Stimulated activated effector memory CD8-positive, alpha-beta T cell treated with anti-CD3 and anti-CD28 coated beads, Interleukin-12 subunit alpha, Interleukin-12 subunit beta, amount 100 ng/mL, for 72 hours (primary cell): ENCODE measurements at regions not wholly inside any gene's neighbourhood (a gene's known extent, or its start where the extent isn't known, plus 50 kb on each side); places are given as distances from the start of the nearest gene placed in this dataset.
"Not testable (repeated sequence)": the region's sequence is repeated elsewhere in the genome, so short reads cannot be mapped to it uniquely, and the experiment has no call there.

Source experiments
- ATAC-seq: fragments of 150-1000 bp; cut with Tn5 transposase; 2 replicates; pipeline ENCODE4 v1.10.0; 2021
- DNase-seq, 2 donors: peaks; one replicate each; pipeline ENCODE4 v3.0.0; 2021 to 2022; ENCODE audit warnings: low spot score in 2 of 2
- H3K27ac Mint-ChIP-seq: one replicate; pipeline ENCODE4 v1.8.0; 2022; ENCODE audit warnings: mild to moderate bottlenecking, mixed read lengths
- H3K36me3 Mint-ChIP-seq: one replicate; pipeline ENCODE4 v1.8.0; 2022; ENCODE audit warnings: mild to moderate bottlenecking, mixed read lengths
- H3K4me1 Mint-ChIP-seq: one replicate; pipeline ENCODE4 v1.8.0; 2022; ENCODE audit warnings: mixed read lengths
- H3K4me3 Mint-ChIP-seq: one replicate; pipeline ENCODE4 v1.8.0; 2022; ENCODE audit warnings: mild to moderate bottlenecking, mixed read lengths
- H3K9me3 Mint-ChIP-seq: one replicate; pipeline ENCODE4 v1.8.0; 2022; ENCODE audit warnings: mixed read lengths

DNA sequence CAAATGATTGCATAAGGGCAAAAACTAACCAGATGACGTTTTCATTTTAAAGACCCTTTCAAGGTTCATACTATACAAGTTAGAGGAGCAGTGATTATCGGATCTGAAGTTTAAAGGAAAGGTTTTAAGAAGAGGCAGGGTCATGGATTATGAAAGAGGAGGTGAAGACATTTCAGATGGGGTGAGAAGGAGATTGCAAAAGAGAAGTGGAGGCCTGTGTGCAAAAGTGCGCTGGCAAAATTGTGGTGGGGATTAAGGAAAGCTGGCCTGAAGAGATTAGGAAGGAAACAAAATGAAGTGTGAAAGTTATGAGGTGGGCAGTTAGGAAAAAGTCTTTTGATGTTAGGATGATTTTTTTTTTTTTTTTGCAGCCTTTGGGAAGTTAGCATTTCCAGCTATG lies 935.7 kb upstream of the FAM98A start:
- no peak overlapping the region for H3K27ac Mint-ChIP-seq
- H3K36me3 Mint-ChIP-seq = no peaks in the 10 kb centered on the region
- DNase-seq = no peak
- H3K9me3 Mint-ChIP-seq = peaks cover 17% of the 10 kb centered on the region
- no peak for ATAC-seq
- no peaks in the 10 kb centered on the region for H3K4me1 Mint-ChIP-seq
- H3K4me3 Mint-ChIP-seq = no peak overlapping the region

DNA sequence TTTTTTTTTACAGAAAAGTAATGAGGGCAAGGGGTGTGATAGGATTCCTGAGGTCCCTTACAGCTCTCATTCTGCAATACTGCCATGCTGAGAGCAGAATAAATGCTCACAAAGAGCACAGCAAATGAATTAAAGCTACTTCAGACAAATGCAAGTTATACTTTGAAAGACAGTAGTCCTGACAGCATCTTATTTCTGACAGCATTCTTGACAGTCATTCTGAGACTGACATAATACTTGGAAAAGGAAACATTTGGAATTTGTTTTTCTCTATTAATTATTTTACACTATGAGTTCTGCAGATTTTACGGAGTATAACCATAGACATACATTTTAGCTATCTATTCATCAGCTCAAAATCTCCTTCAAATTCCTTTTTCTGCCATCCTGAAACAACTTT lies 935.2 kb upstream of the FAM98A start:
- no peaks in the 10 kb centered on the region for H3K4me1 Mint-ChIP-seq
- no peak overlapping the region for H3K4me3 Mint-ChIP-seq
- no peaks in the 10 kb centered on the region for H3K36me3 Mint-ChIP-seq
- ATAC-seq (no peak), DNase-seq (no peak)
- peaks cover 15% of the 10 kb centered on the region for H3K9me3 Mint-ChIP-seq
- H3K27ac Mint-ChIP-seq = no peak overlapping the region

DNA sequence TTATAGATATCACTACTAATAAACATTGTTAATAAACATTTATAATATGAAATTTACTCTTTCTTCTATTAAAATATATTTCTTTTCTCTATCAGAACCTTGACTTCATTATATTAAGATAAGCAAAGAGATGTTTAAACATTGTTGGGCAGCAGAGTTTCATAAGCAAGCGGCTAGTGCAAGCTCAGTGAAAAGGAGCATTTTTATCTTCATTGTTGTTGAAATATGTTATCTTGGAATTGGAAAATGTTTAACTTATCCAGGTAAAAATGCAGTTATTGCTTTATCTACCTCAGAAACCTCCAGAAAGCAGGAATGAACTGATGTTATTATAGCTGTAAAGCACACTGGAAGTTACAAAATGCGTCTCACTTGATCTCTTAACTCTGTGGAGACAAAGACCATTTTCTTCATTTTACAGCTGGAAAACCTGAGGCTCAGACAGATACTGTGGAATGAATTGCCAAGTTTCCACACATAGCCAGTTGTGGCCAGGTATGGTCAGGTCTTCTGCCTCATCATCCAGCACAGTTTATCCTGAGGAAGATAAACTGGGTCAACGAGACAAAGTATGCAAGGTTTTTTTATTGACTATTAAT lies 934.6 kb upstream of the FAM98A start:
- Mint-ChIP-seq H3K9me3 (peaks cover 10% of the 10 kb centered on the region), H3K36me3 (no peaks in the 10 kb centered on the region), H3K4me3 (no peak overlapping the region), H3K27ac (no peak overlapping the region), H3K4me1 (no peaks in the 10 kb centered on the region)
- no peak for ATAC-seq
- DNase-seq = no peak

DNA sequence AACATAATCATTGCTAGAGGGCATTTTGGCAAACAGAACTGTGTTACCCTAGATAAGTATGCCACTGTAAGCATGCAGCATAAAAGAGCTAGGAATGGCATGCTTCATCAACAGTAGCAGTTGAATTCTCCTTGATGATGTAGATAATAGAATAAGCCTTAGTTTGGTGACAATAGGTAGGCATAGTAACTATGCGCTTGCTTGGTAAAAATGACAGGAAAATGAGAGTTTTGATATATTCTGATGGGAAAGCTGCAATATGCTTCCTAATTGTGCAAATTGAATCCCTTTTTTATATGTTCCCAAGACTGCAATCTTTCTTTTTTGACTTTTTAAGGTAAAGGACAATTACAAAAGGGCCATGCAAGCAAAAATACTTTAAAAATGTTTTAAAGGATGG lies 930.9 kb upstream of the FAM98A start:
- Mint-ChIP-seq H3K4me3 (no peak overlapping the region), H3K27ac (no peak overlapping the region), H3K9me3 (peaks cover 6% of the 10 kb centered on the region), H3K4me1 (no peaks in the 10 kb centered on the region), H3K36me3 (no peaks in the 10 kb centered on the region)
- no peak for ATAC-seq
- no peak for DNase-seq

DNA sequence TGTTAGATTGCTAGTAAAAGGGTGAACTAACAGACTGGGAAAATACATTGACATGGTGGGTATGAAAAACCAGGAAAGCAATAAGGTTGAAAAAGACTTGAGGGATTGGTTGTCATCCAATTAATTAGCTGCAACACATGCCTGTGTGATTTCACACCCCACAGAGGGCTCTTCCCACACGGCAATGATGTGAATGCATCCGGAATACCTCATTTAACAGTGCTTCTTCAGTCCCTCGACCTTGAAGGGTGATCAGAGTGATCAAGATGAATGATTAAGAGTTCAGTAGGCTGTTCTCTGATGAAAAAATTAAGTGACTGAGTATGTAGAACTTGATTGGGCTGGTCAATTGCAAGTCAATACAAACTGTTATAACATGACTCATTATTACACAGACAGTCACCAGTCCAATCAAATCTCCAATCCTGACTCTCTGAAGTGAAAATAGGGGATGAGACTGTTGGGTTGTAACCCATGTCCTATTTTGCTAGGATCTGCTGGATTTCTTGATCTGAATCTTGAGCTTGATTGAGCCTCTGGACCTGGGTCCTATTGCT lies 924.9 kb upstream of the FAM98A start:
- no peaks in the 10 kb centered on the region for H3K36me3 Mint-ChIP-seq
- no peak for ATAC-seq
- DNase-seq = no peak
- no peak overlapping the region for H3K4me3 Mint-ChIP-seq
- no peaks in the 10 kb centered on the region for H3K4me1 Mint-ChIP-seq
- H3K9me3 Mint-ChIP-seq = peaks cover 16% of the 10 kb centered on the region
- H3K27ac Mint-ChIP-seq = no peak overlapping the region

DNA sequence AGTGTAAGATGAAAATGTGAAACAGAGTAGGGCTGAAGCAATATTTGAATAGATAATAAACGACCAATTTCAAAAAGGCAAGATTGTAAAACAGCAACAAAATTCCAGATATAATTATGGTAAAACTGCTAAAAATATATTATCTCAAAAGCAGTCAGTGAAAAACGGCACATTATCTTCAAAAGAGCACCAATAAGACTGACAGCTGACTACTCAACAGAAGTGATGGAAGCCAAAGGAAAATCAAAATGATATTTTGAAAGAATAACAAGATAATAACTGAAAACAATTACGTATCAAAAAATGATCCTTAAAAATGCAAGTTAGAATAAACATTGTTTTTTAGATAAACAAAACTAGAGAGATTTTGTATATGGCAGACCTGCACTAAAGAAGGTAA lies 920.6 kb upstream of the FAM98A start:
- Mint-ChIP-seq H3K9me3 (peaks cover 16% of the 10 kb centered on the region), H3K36me3 (no peaks in the 10 kb centered on the region), H3K27ac (no peak overlapping the region), H3K4me3 (no peak overlapping the region), H3K4me1 (no peaks in the 10 kb centered on the region)
- ATAC-seq = no peak
- DNase-seq = no peak

DNA sequence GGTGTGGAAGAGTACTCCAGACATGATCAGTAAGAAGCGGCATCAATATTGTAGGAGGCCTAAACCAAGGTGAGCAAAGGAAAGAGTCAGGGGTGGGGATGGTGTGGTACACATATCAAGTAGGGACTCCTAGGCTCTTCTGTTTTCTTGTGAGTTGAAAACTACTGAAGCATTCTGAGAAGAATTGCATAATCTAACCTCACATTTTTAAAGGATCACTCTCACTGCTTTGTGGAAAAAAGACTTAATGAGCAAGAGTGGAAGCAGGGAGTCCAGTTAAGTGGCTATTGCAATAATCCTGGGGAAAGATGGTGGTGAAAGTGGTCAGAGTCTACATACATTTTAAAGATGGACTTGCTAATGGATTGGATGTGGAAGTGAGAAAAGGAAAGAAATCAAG lies 899.5 kb upstream of the FAM98A start:
- Mint-ChIP-seq H3K9me3 (peaks cover 31% of the 10 kb centered on the region), H3K36me3 (no peaks in the 10 kb centered on the region), H3K4me3 (no peak overlapping the region), H3K27ac (no peak overlapping the region), H3K4me1 (no peaks in the 10 kb centered on the region)
- ATAC-seq (no peak), DNase-seq (no peak)

DNA sequence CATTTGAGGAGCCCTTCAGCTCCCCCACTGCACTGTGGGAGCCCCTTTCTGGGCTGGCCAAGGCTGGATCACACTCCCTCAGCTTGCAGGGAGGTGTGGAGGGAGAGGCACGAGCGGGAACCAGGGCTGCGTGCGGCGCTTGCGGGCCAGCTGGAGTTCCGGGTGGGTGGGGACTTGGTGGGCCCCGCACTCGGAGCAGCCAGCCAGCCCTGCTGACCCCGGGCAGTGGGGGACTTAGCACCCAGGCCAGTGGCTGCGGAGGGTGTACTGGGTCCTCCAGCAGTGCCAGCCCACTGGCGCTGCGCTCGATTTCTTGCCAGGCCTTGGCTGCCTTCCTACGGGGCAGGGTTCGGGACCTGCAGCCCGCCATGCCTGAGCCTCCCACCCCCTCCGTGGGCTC lies 895.1 kb upstream of the FAM98A start:
- H3K4me3 Mint-ChIP-seq, H3K27ac Mint-ChIP-seq, H3K4me1 Mint-ChIP-seq, H3K36me3 Mint-ChIP-seq, ATAC-seq, DNase-seq: not testable (repeated sequence)
- peaks cover 17% of the 10 kb centered on the region for H3K9me3 Mint-ChIP-seq

DNA sequence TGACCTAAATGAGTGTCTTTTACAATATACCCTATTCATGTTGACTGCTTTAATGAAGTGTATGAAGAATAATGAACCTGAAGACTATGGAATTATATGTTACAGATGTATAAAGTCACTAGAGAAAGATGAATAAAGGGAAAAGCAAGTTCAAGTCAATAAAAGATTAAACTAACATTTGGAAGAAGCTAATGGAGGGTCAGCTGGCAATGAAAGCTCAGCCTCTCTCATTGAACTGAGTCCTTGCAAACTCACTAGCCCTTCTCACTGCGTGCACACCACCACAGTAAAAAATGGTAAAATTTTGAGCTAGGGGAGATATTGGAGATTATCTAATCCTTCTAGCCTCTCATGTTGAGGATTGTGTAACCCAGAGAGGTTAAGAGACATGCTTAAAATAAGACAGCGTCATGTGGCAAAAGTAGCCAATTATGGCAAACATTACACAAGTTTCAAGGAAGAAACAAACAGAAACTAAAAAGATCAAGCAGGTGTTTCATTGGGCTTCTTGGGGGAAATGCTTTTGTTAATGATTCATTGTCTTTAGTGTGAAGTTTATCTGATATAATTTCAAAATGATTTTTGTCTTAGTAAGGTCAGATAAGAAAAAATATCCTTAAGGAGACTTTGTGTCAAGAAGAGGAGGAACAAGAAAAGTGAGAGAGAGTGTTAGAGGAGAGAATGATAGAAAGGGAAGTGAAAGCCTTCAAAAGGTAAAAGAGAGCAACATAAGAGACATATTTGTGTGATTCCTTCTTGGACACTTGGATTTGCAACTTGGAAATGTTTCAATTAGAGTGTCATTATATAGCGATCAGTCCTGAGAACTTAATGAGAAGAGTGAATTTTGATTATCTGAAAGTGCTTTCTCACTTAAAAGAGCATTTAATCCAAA lies 893.7 kb upstream of the FAM98A start:
- no peaks in the 10 kb centered on the region for H3K4me1 Mint-ChIP-seq
- DNase-seq (no peak), ATAC-seq (no peak)
- no peak overlapping the region for H3K27ac Mint-ChIP-seq
- H3K36me3 Mint-ChIP-seq = no peaks in the 10 kb centered on the region
- H3K4me3 Mint-ChIP-seq = no peak overlapping the region
- peaks cover 12% of the 10 kb centered on the region for H3K9me3 Mint-ChIP-seq

DNA sequence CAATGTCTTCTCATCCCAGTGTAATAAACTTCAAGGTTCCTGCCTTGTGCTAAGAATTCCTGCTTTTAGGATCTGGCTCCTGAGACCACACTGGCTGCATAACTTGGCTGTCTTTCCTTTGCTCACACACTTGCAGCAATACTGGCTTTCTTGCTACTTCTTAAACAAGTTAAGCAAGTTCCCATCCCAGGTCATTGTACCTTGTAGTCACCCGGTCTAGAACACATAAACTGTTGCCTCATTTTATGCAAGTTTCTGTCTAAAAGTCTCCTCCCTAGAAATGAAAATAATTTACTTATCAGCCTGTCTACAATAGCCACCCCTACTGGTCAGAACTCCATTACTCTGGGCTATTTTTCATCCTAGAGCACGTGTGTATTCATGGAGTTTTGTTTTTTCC lies 887.9 kb upstream of the FAM98A start:
- no peaks in the 10 kb centered on the region for H3K4me1 Mint-ChIP-seq
- H3K9me3 Mint-ChIP-seq = peaks cover 9% of the 10 kb centered on the region
- no peak overlapping the region for H3K4me3 Mint-ChIP-seq
- DNase-seq = no peak
- H3K27ac Mint-ChIP-seq = no peak overlapping the region
- no peaks in the 10 kb centered on the region for H3K36me3 Mint-ChIP-seq
- no peak for ATAC-seq

DNA sequence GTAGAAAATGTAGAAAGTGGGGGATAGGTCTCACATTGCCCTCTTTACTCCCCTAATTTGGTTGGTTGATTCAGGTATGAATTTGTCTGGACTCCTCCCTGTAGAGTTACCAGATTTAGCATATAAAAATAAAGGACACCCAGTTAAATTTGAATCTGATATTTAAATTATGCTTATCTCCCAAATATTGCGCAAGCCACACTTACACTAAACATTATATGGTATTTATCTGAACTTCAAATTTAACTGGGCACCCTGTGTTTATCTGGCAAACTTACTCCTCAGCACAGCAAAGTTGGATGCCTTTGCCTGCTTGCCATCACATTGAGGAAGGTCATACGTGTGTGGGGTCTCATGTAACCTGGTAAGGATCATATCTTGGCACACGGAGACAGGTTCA lies 882.4 kb upstream of the FAM98A start:
- Mint-ChIP-seq H3K36me3 (no peaks in the 10 kb centered on the region), H3K4me1 (no peaks in the 10 kb centered on the region), H3K4me3 (no peak overlapping the region), H3K9me3 (peaks cover 5% of the 10 kb centered on the region), H3K27ac (no peak overlapping the region)
- ATAC-seq = no peak
- no peak for DNase-seq

DNA sequence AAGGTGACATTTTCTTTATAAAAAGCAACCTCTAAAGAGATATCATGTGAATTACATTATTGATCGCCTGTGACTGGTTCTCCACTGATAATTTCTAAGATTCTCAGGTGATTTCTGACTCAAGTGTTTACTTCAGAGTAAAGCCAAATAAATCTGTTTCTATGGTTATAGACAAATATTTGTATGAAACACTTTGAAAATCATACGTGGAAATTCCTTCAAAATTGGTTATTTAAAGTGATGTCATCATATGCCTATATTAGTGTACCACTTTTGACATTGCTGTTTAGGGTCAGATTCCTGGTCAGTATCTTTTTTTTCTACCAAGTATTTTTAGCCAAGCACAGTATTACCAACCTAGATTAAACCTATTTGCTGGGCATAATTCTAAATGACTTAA lies 881.3 kb upstream of the FAM98A start:
- H3K9me3 Mint-ChIP-seq = peaks cover 5% of the 10 kb centered on the region
- no peak overlapping the region for H3K27ac Mint-ChIP-seq
- ATAC-seq = no peak
- H3K4me3 Mint-ChIP-seq = no peak overlapping the region
- no peak for DNase-seq
- H3K36me3 Mint-ChIP-seq = no peaks in the 10 kb centered on the region
- H3K4me1 Mint-ChIP-seq = no peaks in the 10 kb centered on the region

DNA sequence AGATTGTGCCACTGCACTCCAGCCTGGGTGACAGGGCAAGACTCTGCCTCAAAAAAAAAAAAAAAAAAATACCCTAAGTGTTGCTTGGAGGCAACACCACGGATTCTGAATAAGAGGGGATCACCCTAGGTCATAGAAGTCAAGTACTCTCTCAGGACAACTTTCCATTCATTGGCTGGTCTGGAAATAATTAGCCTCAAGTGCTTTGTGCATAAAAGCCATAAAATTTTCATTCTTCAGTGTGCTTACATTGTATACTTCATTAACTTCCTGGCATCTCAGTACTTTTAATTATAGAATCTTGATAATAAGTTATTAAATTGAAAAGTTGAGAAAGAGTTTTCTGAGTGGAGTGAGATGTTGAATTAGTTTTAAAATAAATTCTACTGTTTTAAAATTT lies 876.1 kb upstream of the FAM98A start:
- H3K27ac Mint-ChIP-seq = no peak overlapping the region
- peaks cover 3% of the 10 kb centered on the region for H3K9me3 Mint-ChIP-seq
- no peak overlapping the region for H3K4me3 Mint-ChIP-seq
- no peaks in the 10 kb centered on the region for H3K4me1 Mint-ChIP-seq
- DNase-seq (no peak), ATAC-seq (no peak)
- H3K36me3 Mint-ChIP-seq = no peaks in the 10 kb centered on the region

DNA sequence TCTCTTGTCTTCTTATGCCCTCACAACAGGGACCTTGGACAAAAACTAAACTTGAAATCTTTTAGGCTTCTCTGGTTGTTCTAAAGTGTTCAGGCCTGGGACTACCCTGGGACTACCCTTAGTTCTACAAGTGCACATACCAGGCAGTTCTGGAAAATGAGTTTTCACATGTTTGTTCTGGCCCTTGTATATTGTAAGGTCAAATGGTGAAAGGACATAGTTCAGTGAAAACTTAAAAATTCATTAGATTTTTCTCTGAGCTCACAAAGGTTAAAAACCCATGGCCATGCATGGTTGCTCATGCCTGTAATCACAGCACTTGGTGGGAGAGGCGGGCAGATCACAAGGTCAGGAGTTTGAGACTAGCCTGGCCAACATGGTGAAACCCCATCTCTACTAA lies 875.5 kb upstream of the FAM98A start:
- Mint-ChIP-seq H3K4me3 (no peak overlapping the region), H3K4me1 (no peaks in the 10 kb centered on the region), H3K9me3 (peaks cover 3% of the 10 kb centered on the region), H3K36me3 (no peaks in the 10 kb centered on the region), H3K27ac (no peak overlapping the region)
- no peak for ATAC-seq
- DNase-seq = no peak

DNA sequence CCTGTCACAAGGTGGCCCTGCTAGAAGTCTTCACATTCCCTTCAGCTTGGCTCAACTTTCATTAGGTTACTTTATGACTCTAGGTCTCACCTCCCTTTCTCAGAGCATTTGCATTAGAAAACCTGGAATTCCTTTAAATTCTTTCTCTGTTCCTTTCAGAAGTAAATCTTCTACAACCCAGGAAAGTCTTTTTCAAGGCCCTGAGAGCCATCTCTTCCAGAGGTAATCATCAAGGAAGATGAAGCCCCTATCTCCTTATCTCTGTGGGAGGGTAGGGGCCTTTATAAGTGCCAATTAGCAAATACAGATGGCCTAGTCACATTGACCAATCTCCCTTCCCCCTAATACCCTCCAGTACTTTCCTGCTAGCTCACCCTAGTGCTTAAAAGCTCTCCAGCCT lies 848.0 kb upstream of the FAM98A start:
- peaks cover 11% of the 10 kb centered on the region for H3K9me3 Mint-ChIP-seq
- no peak for DNase-seq

DNA sequence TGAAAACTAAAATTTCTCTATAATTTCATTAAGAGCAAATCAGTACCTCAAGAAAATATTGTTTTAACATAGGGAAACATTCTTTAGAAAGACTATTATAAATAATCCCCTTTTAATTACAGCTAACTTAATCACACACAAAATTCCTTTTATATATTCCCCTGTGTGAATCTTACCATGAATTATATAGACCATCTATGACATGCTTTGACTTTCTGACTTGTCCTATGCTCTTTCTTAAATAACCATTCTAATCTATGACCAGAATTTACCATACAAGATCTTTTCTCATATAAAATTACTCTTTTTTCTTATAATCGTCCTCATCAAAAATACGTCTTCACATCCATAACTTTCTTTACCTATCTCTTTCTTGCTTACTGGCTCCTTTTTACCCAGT lies 824.2 kb upstream of the FAM98A start:
- DNase-seq (no peak), ATAC-seq (no peak)
- Mint-ChIP-seq H3K4me3 (no peak overlapping the region), H3K27ac (no peak overlapping the region), H3K36me3 (no peaks in the 10 kb centered on the region), H3K4me1 (no peaks in the 10 kb centered on the region), H3K9me3 (peaks cover 13% of the 10 kb centered on the region)

More for the DNA sequence above, 848.0 kb upstream of the FAM98A start:
- no peak overlapping the region for H3K27ac Mint-ChIP-seq
- no peak for ATAC-seq
- no peak overlapping the region for H3K4me3 Mint-ChIP-seq
- no peaks in the 10 kb centered on the region for H3K4me1 Mint-ChIP-seq
- no peaks in the 10 kb centered on the region for H3K36me3 Mint-ChIP-seq
